ENCODE measurements at regions not wholly inside any gene's neighbourhood (a gene's known extent, or its start where the extent isn't known, plus 50 kb on each side); places are given as distances from the start of the nearest gene placed in this dataset.

DNA sequence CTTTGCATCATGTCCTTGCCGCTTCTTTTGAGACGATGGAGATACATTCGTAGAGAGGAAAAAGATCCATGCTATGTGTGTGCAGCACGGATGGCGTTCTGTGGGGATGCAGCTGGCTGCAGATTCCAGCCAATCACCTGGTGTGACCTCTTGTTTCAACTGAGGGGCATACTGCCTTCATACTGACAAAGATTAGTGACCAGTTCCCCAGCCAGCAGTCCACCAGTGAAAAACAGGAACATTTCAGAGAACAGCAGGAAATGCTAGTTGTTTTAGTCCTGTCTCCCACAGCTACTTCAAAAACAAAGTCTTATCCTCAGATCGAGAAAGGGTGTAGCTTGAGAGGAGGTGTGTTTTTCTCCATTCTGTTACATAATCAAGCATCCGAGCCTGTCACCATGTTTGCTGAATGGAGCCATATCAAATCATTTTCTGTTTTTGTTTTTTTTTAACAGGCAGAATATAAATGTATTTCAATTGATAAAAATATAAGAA lies 255.7 kb upstream of the FMN2 start:
- ATAC-seq, result no peak

DNA sequence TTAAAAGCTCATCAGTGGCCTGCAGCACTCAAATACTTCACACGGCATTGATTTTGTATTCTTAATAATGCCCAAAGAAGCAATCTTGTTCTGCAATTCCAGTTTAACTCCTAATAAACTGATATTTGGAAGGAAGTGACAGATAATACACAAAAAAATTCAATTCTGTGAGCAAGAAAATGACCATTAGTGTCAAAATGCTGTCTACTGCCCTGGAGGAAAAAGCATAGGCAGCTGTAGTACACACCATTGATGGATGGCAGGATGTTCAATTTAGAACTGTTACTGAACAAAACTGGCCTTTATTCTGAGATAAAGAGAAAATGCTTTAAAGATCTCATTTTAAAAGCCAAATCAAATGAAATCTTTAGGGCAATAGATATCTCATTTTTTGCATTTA lies 251.3 kb upstream of the FMN2 start:
- ATAC-seq, result no peak

DNA sequence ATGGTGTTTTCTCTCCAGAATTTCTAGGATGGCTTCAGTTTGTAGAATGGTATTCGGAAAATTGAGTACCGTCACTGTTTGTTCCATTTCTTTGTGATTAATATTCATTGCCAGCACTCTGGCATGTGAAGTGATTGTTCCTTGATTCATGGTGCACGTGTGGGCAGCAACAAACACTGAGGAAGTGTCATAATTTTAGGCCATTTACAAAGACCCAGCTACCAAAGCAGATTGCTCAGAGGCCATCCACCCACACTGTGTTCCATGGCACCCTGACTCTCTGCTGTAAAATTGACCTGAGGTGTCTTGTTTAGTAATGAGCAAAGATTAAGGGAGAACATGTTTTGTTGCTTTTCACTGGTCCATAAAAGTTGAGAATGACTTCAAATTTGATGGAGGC lies 250.9 kb upstream of the FMN2 start:
- no peak for ATAC-seq

DNA sequence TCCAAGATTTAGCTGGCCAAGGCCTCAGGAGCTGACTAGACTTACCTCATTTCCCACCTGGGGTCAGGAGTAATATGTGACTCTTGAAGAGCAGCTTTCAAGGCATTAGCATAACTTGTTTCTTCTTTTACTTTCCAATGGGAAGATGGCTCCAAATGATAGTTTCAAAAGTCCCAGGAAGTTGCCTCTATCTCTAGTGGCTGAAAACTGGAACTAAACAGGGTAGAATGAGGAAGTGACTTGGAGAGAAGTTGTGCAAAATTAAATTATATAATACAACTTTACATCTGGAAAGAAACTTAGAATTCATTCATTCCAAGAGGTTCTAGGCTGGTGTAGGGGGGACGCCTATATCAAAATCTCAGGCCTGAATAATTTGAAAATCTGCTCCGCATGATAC lies 250.1 kb upstream of the FMN2 start:
- ATAC-seq, result no peak

DNA sequence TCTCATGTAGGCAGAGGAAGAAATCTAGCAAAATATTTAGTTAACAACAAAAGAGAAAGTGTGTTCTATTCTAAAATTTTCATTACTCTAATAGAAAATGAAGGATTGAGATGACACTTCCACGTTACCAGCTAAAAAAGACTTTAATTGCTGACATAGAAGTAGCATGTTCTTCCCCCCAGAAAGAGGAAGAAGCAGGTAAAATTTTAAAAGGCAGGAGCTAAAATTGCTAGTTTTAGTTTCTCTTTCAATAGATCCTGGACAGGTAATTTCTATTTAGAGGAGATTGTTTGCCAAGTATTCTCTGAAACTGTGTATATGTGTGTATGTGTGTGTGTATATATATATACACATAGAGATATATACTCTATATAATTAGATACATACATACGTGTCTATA lies 248.1 kb upstream of the FMN2 start:
- no peak for ATAC-seq

DNA sequence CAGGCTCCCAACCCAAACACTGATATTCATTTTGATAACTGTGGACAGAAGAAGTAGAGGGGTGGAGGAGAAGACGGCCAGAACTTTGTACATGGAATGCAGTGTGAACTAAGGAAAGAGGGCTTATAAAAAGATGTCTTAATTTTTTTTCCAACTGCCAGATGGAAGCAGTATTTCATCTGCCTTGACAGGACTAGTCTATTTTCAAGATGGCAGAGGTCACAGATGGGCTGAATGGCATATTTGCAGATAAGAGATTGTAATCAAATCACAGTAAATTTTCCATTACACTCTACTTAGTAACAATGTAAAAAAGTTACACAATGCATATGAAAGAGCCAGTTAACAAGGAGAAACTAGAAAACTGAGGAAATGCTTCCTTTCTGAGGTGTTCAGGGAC lies 246.8 kb upstream of the FMN2 start:
- ATAC-seq, result no peak

DNA sequence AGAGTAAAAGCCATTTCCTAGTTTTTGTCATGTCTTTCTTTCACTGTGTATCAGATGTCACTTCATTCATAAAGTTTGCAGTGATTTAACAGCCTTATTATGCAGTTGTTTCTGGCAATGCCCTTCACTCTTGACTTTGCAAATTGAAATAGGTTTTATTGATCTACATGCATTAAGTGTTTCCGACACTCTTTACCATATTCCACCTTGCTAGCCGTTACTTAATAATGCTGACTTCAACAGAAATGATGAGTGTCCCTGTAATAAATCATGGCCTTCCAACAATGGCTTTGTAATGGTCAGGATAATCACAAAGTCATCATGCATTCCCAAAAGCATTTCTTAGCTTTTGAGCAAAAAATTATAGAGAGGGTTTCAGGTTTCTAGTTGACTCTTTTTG lies 236.8 kb upstream of the FMN2 start:
- no peak for ATAC-seq

DNA sequence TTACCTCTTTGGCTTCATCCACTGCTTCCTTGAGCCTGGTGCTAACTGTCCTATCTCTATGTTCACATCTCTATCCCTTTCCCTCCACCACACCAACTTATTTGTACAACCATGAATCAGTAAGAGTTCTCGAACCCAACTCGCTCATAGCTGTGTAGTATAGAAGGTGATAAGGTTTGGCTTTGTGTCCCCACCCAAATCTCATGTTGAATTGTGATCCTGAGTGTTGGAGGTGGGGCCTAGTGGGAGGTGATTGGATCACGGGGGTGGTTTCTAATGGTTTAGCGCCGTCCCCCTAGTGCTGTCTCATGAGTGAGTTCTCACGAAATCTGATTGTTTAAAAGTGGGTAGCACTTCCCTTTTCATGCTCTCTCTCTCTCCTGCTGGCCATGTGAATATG lies 235.6 kb upstream of the FMN2 start:
- no peak for ATAC-seq

DNA sequence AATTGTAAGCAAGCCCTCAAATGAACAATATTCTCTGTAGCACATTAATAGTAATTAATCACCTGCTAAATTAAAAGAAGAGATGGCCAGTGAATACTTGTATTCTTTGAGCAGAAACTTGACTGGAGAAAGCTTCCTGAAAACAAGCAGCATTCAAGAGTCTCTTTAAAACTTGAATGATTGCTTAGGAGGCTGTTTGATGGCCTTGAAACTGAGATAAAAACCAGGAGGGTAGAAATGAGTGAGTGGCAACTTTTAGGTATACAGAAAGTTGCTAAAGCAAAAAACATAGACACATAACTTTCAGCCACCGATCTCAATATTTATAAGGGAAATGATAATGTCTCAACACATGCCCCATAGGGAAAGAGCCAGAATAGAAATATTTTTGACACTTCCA lies 234.8 kb upstream of the FMN2 start:
- ATAC-seq, result no peak

DNA sequence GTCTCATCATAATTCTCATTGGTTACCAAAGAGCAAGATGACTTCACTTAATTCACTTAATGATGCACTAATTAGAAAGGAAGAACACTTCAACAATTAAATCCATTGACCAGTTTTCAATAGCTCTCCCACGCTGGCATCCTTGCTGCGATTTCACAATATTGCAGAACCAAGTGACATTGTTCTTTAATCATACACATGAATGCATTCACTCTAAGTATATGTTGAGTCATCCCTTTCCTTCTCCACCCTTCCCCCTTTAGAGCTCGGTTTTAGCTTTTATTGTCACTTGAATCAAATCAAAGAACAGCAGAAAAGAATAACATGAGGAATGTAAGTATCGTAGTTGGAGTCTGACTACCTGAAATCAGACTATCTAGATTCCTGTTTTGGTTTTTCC lies 233.6 kb upstream of the FMN2 start:
- ATAC-seq, result no peak

DNA sequence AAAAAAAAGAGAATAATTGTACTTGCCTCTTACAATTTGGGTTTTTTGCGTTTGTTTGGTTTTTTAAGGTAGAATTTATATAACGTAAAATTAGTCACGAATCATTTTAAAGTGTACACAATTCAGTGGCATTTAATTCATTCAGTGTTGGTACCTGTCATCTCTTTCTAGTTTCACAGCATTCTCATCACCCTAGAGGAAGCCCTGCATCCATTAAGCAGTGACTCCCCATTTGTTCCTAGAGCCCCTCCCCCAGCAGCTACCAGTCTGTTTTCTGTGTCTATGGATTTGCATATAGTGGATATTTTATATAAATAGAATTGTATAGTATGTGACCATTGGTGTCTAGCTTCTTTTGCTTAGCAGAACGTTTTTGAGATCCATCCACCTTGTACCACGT lies 233.2 kb upstream of the FMN2 start:
- no peak for ATAC-seq

DNA sequence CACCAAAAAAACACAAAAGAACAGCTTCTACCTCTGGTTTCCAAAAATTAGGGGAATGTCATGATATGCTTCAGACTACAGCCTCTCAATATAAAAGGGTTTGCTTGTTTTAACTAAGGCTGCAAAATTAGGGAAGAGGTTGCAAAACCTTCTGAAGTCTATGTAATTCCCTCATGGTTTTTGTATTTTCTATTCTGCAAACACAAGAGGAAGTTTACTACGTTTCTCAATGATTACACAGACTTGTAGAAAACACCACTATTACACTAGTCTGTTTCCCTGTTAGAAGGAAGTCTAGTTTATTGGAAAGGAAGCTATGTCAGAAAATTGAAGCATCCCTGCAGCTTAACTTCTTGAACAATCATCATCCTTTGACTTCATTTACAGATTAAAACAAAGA lies 229.7 kb upstream of the FMN2 start:
- no peak for ATAC-seq

DNA sequence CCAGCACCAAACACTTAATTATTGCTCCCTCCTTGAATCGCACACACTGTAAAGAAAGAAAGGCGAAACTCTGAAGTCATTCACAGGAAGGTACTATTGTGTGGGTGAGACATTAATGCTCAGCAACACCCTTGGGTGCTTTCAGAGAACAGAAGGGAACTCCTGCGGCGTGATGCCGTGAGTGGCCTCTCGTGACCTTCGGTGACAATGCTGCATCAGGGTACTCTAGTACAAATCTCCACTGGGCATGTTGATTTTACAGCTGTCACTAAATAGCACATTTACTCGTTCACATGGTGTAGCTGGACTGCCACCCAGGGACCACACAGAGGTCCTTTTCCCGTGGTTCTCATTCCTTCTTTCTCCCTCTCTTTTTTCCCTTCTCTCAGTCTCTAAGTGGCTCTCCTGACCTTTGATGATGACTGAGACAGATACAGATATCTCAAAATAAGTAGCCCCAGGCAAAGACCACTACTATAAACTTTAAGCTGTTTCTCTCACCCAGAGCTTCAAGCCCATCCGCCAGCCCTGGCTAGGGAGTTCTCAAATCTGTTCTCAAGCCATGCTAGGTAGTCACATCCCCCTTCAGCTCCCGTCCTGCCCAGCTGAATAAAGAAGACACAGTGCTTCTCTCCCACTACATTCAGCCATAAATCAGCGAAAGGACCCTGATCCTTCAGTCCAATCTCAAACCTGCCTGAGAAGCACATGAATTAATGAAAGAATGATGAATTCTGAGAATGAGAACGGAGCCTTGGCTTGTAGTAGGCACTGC lies 223.4 kb upstream of the FMN2 start:
- ATAC-seq, result no peak

DNA sequence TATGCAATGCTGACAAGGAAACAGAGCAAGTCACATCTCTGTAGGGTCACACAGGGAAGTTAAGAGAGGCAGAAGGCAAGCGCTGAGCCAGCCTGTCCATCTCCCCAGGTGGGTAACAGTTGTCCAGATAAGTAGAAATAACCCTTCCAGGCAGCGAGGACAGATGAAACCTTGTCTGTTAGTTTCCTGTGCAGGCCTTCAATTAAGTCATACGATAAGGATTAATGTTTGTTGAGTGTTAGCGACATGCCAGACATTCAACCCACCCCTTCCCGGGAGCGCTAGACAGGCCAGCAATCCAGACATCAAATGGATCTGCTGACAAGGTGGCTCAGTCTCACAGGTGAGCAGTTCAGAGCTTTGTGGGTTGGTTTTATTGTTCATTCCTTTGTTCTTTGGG lies 221.5 kb upstream of the FMN2 start:
- no peak for ATAC-seq

DNA sequence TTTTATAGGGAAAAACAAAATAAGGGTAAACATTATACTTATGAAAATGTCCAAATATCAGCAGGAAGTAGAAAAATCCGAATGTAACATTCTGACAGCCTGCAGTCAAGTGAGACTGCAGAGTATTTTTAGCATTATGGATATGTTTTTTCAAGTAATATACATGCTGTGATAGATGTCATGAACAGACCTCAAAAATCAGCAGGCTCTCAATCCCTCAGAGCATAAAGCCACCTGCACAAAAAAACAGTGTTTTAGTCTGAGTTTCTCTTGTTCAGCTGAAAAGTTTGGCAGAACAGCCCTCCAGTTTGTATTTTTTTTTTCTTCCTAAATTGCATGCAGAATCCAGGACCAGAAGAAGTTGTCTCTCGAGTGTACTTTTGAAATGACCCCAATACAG lies 219.1 kb upstream of the FMN2 start:
- ATAC-seq, result no peak

DNA sequence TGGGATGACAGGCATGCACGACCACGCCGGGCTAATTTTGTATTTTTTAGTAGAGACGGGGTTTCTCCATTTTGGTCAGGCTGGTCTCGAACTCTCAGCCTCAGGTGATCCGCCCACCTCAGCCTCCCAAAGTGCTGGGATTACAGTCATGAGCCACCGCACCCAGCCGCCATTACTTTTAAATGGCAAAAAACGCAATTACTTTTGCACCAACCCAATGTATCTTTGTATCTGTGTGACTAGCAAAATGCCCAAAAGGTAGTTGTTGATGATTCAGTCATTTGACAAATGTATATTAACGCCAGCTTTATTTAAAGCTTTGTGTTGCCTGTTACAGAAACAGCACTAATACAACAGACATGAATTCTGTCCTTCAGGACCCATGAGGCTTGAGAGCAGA lies 216.9 kb upstream of the FMN2 start:
- no peak for ATAC-seq

DNA sequence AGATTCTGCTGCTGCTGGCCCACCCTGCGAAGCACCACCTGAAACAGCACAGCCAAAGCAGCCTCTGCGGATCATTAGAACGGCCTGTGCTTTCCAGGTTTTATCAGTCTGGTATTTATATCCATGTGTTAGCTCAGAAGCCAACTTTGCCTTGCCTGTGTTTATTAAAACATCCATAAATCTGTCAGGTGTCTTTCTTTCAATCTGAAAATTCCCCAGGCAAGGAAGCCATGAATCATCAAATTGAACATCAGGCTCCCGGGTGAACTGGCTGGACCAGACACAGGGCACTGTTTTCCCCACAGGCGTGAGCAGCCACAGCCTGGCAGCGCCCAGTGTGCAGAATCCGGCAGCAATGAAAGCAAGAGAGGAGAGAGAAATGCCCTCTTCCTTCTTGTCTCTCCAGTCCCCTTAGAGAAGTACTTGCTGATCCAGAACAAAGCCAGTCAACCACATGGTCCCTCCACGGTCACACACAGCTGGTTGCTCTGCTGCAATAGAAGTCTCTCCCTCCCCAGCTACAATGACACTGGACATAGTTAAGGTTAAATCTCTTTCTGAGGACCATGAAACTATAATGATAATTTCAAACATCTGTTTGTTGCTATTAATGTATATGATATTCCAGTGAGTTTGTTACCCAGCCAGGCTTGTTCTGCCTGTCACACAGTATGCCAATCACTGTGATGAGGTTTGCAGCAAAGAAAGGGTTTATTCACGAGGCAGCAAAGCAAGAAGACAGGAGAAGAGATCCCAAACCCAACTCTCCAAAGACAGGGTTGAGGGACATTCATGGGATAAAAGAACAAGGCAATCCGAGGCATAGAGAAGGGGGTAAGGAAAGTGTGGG lies 212.1 kb upstream of the FMN2 start:
- ATAC-seq, result no peak

DNA sequence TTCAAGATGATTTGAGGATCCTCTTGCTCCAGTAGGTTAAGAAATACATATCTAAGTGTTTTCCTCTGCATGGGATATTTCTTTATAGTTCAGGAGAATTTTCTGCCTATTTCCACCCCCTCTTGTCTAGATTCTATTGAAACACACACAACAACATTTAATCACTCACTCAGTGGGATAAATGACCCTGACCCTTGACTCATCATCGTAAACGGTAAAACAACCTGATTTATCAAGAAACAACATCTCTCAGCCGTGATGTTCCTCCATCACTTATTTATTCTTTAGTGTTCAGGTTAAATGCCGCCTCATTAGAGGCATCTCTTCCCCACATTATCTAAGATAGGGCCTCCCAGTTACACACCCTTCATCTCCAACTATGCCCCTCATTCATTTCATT lies 208.7 kb upstream of the FMN2 start:
- ATAC-seq, result no peak

DNA sequence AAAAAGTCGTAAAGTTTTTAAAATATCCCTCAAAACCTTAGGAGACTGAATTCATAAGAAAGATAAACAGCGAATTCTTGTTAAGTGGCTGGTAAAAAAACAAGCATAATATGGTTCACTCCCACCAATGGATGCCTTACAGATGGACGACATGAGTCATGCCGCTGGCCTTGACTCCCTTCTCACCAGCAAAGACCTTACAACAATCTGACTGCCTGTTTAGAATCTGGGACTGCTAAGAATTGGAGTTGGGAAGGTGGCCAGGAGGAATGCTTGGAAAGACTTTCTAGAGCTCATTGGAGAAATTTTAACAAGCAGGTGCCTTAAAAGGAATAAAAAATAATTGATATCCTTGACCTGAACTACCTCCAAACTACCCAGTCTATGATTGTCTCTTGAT lies 206.9 kb upstream of the FMN2 start:
- no peak for ATAC-seq

DNA sequence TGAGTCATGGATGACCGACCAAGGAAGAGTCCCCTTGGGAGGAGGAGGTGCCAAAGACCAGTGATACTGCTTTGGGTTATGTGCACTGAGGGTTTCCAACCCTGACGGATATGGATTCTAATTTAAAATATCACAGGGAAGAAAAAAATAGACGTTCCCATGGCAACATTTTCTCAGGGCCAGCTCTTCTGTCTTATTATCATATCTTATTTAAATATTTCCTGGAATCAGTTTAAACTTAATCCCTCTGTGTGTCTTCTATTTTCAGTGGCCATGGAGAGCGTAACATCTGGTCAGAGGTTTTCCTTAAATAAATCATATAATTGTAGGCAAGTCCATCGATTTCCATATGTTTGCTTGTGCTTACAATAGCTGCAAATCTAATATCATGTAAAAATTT lies 205.4 kb upstream of the FMN2 start:
- ATAC-seq, result no peak

DNA sequence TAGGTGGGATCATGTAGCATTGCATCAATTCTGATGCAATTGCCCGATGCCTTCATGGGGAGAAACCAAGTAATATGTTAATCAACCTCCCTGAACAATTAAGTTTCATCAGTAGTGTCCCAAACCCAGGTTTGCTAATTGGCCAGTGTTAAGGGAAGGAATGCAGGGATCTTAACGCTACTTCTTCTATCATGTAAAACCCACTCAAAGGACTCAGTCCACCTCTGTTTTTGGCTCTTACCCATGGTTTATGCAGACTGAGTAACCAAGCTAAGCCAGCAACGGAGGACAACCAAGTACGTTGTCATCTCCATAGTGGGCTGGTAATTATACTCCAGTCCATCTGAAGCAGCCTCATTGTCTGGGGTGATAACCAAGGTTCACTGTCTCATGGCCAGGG lies 203.0 kb upstream of the FMN2 start:
- ATAC-seq, result no peak

DNA sequence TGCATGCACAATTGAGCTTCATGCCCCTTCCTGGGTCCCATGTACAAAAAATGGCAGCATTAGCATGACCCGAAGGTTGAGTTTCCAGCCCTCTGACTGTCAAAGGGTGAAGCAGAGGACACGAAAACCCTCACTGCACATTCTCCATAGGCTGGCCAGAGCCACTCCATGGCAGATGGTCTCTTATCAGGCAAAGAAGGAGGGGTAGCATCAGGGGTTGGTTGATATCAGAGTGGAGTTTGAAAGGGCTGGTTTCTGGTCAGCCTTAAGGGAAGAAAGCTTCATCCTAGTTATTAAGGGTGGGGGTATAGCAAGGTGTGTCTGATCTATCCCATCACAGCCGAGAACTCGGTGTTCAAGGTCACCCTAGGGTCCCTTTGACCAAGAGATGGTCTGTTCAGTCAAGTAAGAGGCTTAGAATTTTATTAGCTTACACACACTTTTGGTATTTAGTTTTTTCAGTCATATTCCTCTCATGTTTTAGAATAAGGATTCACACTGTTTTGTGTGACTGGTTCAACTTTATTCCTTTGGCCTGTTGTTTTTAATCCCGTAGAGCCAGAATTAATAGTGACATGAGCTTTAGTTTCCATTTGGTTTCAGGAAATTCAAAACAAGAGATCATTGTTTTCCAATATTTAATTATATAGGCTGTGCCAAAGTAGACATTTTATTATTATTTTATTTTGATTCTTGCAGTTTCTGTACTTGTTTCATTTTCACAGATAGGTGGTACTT lies 199.9 kb upstream of the FMN2 start:
- no peak for ATAC-seq

DNA sequence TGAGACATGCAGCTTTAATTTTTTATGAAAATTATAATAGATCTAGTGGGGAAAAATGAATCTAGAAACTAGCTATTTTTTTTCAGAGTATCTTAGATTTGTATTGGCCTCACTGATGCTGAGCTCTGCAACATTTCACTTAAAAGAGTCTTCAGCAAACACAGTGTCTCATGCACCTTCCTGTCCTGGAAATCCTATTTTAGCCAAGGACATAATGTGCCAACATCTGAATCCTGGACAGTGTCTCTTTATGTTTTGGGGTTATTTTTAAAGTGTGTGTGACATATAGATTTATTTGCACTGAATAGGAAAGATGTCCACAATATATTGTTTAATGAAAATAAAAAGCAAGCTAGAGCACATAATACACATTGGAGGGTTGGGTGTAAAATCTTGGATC lies 199.1 kb upstream of the FMN2 start:
- ATAC-seq, result no peak

Measured in activated CD4-positive, CD25-positive, alpha-beta regulatory T cell treated with anti-CD3 and anti-CD28 coated beads, Interleukin-2, amount 50 U/mL, for 24 hours (primary cell).